Thoracic aorta (tissue), 2 donors: ENCODE measurements at regions not wholly inside any gene's neighbourhood (a gene's known extent, or its start where the extent isn't known, plus 50 kb on each side); places are given as distances from the start of the nearest gene placed in this dataset.
"Not testable (repeated sequence)": the region's sequence is repeated elsewhere in the genome, so short reads cannot be mapped to it uniquely, and the experiment has no call there.

Experiments
- ATAC-seq: fragments of 150-250 bp; one replicate; pipeline ENCODE4 v1.8.0; 2017; ENCODE audit warnings: low read depth; ENCODE audit not compliant: insufficient number of reproducible peaks, low FRiP score
- DNase-seq: peaks from one replicate; pipeline ENCODE4 v3.0.0-alpha.2; 2020; ENCODE audit warnings: low spot score
- H3K27ac ChIP-seq, 2 donors: fragments of 200-600 bp; sonication (generic); 1 replicate in 1 of 2; 2 replicates in 1 of 2; pipeline ENCODE4 v1.5.1; 2016; ENCODE audit warnings: mild to moderate bottlenecking in 2 of 2, moderate library complexity in 2 of 2
- H3K27me3 ChIP-seq: fragments of 200-600 bp; sonication (generic); replicated peaks from 2 replicates; pipeline ENCODE4 v1.6.0; 2016; ENCODE audit warnings: mild to moderate bottlenecking; ENCODE audit not compliant: insufficient read depth
- H3K36me3 ChIP-seq: fragments of 200-600 bp; sonication (generic); one replicate; pipeline ENCODE4 v1.5.1; 2016
- H3K4me1 ChIP-seq, 2 donors: fragments of 200-600 bp; sonication (generic); 1 replicate in 1 of 2; 2 replicates in 1 of 2; pipeline versions ENCODE4 v1.5.1 to v1.6.0; 2016; ENCODE audit warnings: low read depth in 2 of 2, mild to moderate bottlenecking in 1 of 2; ENCODE audit not compliant: control insufficient read depth in 1 of 2
- H3K4me3 ChIP-seq: fragments of 200-600 bp; sonication (generic); 2 replicates; pipeline ENCODE4 v1.5.1; 2016; ENCODE audit warnings: mild to moderate bottlenecking
- H3K9me3 ChIP-seq: fragments of 200-600 bp; sonication (generic); 2 replicates; pipeline ENCODE4 v1.5.1; 2016
- CTCF ChIP-seq: fragments of 200-600 bp; sonication (generic); IDR thresholded peaks from one replicate; pipeline ENCODE4 v1.5.1; 2019; ENCODE audit warnings: antibody characterized with exemption

- no peaks in the 10 kb centered on the region for H3K36me3 ChIP-seq
- TF ChIP-seq CTCF = no peak
- no peak for ATAC-seq
- no peaks in the 10 kb centered on the region for H3K9me3 ChIP-seq
- no peak for DNase-seq
- no peak overlapping the region for H3K4me3 ChIP-seq
- H3K27ac ChIP-seq = no peak overlapping the region
- H3K27me3 ChIP-seq = no peaks in the 10 kb centered on the region
- peaks cover 0 to 12% of the 10 kb centered on the region in 2 donors for H3K4me1 ChIP-seq
Observed at GRCh38 chr5:50898966-50899365, 232.5 kb downstream of the PARP8 start.

- Histone ChIP-seq H3K36me3 (no peaks in the 10 kb centered on the region), H3K27ac (no peak overlapping the region), H3K4me1 (peaks cover 0 to 12% of the 10 kb centered on the region in 2 donors), H3K27me3 (no peaks in the 10 kb centered on the region), H3K4me3 (no peak overlapping the region), H3K9me3 (no peaks in the 10 kb centered on the region)
- no peak for TF ChIP-seq CTCF
- no peak for DNase-seq
- ATAC-seq = no peak
Observed at GRCh38 chr5:50900952-50901510, 234.6 kb downstream of the PARP8 start.

- no peak for TF ChIP-seq CTCF
- ATAC-seq (no peak), DNase-seq (no peak)
- Histone ChIP-seq H3K27me3 (no peaks in the 10 kb centered on the region), H3K27ac (no peak overlapping the region), H3K36me3 (no peaks in the 10 kb centered on the region), H3K9me3 (no peaks in the 10 kb centered on the region), H3K4me3 (no peak overlapping the region), H3K4me1 (peaks cover 0 to 12% of the 10 kb centered on the region in 2 donors)
Observed at GRCh38 chr5:50903651-50904050, 237.2 kb downstream of the PARP8 start.

- ATAC-seq (no peak), DNase-seq (no peak)
- H3K27ac ChIP-seq = no peak overlapping the region
- H3K36me3 ChIP-seq = no peaks in the 10 kb centered on the region
- no peak for TF ChIP-seq CTCF
- H3K9me3 ChIP-seq = no peaks in the 10 kb centered on the region
- H3K27me3 ChIP-seq = no peaks in the 10 kb centered on the region
- H3K4me3 ChIP-seq = no peak overlapping the region
- peaks cover 0 to 3% of the 10 kb centered on the region in 2 donors for H3K4me1 ChIP-seq
Observed at GRCh38 chr5:50905996-50906570, 239.6 kb downstream of the PARP8 start.

GRCh38 chr5:50920160-50920559, 253.7 kb downstream of the PARP8 start:
- H3K27me3 ChIP-seq, ATAC-seq, DNase-seq, H3K4me3 ChIP-seq, H3K9me3 ChIP-seq, H3K27ac ChIP-seq, H3K4me1 ChIP-seq, H3K36me3 ChIP-seq: not testable (repeated sequence)
